HG03060 (cell line): ENCODE measurements at regions not wholly inside any gene's neighbourhood (a gene's known extent, or its start where the extent isn't known, plus 50 kb on each side); places are given as distances from the start of the nearest gene placed in this dataset.

Source experiments
- ATAC-seq: cut with Tn5 transposase; IDR thresholded peaks from one replicate; pipeline ENCODE4 v1.9.1; 2021; ENCODE audit warnings: low read depth, moderate number of reproducible peaks; ENCODE audit not compliant: unreplicated experiment

DNA sequence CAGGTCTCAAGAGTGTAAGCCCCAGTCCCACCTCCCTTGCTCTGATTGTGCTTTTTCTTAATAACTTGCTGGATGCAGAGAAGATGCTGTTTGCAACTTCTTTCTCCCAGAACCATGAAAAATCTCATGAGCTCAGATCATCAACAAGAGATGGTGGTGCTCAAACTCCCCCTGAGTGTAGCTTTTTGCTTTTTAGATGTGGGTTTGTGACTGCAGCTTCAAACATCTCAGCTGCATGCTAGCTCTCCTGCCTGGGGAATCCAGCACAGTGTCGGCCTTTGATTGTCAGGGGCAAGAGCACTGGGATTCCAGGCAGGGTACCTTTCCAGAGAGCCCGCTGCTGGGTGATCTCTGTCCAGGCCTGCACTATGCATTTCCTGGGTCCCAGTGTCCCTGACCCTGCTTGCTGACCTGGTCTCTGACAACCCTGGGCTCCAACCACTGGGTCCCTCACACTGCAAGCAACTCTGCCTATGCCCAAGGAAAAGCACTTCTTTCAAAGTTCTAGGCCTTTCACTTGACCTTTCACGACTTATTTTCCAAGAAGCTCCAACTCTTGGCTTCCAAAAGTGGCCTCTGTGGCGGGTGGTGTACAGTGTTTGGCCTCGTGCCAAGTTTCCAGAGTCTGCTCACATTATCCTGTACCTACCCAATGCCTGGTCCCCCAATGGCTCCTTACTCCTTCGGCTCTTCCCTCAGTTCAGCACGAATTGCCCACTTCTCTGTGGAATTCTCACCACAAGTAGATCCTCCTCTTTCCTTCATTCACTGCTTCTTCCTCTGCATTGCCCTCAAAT lies 69.7 kb upstream of the LY86 start:
- no peak for ATAC-seq

DNA sequence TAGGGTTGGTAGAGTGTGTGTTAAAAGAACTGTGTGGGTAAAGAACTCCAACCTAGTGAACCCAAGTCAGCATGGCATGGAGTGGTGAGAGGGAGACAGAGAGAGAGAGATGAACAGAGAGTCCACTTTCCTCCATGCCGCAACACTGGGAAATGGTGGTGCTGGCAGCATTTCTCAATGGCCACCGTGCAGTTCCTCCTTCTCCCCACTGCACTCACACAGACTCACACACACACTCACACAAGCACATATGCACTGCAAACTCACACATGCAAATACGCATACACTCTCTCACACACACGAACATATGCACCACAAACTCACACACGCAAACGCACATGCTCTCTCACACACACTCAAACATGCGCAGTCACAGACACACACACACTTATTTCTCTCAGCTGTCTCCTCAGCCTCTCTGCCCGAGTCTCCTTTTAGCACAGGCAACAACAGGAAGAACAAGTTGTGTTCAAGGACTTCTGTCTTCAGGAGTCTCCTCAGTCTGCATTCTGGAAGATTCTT lies 66.5 kb upstream of the LY86 start:
- ATAC-seq: no peak

DNA sequence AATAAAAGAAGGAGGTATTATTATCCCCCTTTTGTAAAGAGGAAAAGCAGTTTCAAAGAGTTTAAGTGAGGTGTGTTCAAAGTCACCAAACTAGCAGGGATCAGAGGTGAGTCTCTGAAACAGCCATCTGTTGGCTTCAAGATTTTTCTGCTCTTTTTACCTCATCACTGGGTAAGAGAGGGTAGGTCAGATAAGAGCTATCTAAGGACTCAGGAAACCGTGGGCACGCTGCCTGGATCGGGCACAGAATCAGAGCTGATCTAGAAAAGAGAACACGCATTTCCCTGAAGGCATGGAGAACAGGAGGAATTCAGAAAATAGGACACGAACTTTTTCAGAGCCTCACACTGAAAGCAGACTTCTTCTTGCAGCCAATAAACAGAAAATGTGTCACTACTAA lies 65.8 kb upstream of the LY86 start:
- no peak for ATAC-seq

DNA sequence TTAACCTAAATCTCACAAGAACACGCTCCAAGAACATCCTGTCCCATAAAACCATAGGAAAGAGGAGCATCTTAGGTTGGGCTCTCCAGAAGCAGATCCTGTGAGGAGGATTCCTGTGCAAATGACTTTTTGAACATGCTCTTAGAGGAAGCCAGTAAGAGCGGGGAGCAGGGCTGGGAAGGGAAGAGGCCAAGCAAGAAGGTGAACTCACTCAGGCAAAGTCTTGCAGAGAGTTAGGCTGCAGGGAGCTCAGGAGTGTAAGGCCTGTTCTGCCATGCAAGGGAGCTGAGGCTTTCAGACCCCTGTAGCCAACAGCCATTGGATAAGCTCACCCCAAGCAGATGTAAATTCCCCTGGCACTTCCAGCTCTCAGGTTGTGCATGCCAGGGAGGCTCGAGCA lies 63.6 kb upstream of the LY86 start:
- no peak for ATAC-seq

DNA sequence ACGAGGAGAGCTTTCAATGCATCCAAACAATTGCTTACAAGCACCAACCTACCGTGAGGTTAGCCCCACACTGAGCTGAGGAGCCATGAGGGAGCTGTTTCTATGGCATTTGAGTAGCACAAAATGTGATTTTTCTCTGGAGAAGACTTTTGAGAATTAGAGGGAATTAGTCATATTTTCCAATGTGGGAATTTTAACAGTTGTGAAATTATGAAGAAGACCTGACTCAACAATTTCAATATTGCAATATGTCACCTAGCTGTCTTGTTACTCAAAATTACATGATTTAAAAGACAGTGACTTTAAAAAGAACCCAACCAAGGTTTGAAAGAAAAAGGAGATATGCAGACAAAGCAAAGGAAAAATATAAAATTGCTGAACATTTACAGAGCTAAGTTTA lies 62.6 kb upstream of the LY86 start:
- ATAC-seq: no peak

DNA sequence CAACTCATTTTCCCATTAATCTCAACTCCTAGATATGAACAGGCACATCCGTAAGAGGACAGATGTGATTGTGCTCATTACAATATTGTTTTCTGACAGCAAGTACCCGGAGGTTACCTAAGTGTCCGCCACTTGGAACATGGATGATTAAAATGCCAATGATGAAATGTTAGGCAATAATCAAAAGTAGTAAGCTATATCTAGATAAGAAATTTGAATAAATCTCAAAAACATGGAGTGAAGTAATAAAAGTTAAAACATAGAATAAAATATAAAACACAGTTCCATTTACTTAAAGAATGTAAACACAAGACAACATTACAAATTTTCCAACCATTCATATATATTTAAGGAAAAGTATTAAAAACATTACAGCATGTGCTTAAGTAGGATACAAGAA lies 59.2 kb upstream of the LY86 start:
- ATAC-seq: no peak

DNA sequence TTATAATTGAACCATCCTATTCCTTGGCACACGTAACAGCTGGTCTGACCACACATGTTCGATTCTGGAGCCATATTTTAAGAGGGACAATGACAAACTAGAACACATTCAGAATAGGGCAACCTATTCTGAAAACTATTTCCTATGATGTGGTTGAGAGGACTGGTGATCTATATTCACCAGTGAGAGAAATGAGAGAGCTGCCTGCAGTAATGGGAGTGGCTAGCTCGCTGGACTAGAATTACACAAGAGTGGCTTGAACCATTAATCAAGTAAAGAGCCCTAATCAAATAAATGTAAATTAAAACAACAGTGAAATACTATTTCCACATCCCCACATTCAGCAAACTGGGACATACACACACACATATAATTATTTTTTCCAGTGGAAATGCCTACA lies 55.3 kb upstream of the LY86 start:
- no peak for ATAC-seq

DNA sequence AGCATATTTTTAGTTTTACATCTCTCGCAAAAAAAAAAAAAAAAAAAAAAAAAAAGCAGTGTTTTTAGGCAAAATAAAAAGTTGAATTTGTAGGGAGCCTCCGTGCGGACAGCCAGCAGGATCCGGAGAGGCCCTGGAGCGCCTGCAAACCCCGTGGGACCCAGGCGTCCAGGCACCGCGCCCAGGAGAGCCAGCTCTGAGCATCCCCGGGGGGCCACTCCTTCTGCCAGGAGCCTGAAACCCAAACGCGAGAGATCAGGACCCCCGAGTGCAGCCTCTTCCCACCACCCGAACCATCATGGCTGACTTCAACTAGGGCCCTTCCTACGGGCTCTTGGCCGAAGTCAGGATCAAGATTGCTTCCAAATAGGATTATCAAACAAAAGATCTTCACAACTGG lies 54.1 kb upstream of the LY86 start:
- no peak for ATAC-seq

DNA sequence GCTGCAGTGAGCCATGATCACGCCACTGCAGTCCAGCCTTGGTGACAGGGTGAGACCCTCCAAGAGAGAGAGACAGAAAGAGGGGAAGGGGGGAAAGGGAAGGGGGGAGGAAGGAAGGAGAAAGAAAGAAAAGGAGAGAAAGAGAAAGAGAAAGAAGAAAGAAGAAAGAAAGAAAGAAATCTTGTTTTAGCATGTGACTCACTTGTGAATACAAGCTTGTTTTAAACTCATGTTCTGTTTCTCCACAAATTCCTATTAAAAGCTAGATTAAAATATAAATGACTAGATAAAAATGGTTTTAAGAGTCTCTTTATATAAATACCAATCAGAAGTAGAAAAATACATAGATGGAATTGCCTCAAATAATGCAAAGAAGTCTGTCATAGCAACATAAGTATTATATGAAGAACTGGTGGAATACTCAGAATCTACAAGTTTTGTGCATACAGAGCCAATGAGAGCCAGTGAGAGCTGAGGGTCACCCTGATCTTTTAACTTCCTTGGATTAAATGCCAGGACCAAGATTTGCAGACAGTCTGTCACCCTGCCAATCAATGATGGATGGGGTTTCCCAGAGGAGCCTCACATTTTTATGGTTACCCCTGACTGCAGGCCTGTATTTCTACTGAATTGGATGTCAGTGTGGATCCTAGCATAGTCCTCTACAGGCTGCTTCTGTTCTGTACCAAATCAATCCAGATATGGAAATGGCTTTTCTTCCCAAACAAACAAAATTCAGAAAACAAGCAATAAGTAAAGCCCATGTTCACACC lies 50.8 kb upstream of the LY86 start:
- ATAC-seq: no peak

DNA sequence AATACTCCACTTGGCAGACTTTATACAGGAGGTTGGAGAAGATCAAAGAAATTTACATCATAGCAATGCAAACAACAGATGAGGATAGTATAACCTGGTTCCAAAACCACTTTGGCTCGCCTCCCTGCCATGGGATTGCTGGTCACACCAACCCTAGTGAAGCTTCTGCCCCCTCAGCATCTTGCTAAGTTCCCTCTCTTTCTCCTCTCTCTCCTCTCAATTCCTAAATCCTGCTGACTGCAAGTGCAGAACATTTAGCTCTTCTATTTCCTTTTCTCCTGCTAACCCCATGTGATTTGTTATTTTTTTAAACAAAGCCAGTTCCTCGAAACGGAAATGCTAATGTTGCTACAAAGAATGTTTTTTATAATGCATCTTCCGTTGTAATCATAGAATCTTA lies 50.3 kb upstream of the LY86 start:
- no peak for ATAC-seq
